ENCODE measurements at regions not wholly inside any gene's neighbourhood (a gene's known extent, or its start where the extent isn't known, plus 50 kb on each side); places are given as distances from the start of the nearest gene placed in this dataset.

DNA sequence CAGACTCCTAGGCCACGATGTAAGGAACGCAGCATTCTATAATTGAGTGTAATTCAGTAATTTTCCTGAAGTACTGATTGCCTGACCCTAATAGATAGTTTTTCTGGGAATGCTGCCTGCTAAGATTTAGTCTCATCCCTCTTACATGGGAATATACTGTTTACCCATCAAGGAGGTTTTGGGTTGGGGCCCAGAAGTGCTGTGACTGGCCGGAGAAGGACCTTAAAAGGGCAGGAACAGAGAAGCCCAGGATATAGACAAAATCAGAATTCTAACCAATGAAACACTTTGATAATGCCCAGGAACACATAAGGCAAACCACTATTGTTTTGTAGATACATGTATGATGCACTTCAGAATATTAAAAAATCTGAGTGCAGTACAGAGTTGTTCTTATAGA is 111.6 kb downstream of the RGS2 start:
- no peak for ATAC-seq
- Mint-ChIP-seq H3K9me3 (no peaks in the 10 kb centered on the region), H3K4me1 (no peaks in the 10 kb centered on the region), H3K36me3 (no peaks in the 10 kb centered on the region), H3K27me3 (no peaks in the 10 kb centered on the region), H3K27ac (no peak overlapping the region), H3K4me3 (no peak overlapping the region)

DNA sequence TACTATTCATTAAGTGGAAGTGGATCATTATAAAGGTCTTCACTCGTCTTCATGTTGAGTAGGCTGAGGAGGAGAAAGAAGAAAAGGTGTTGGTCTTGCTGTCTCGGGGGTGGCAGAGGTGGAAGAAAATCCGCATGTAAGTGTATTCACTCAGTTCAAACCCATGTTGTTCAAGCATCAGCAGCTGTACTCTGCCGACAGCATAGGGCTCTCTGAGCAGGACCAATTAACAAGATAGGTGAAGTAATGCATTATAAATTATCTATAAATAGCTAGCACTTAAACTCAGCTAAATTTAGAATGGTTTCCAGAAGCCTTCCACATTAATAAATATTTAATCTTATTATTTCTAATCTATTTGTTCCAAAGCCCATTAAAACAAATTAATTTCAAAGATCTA is 116.8 kb downstream of the RGS2 start:
- H3K9me3 Mint-ChIP-seq, result no peaks in the 10 kb centered on the region
- no peaks in the 10 kb centered on the region for H3K36me3 Mint-ChIP-seq
- H3K4me3 Mint-ChIP-seq, result no peak overlapping the region
- no peaks in the 10 kb centered on the region for H3K27me3 Mint-ChIP-seq
- no peaks in the 10 kb centered on the region for H3K4me1 Mint-ChIP-seq
- H3K27ac Mint-ChIP-seq, result no peak overlapping the region
- no peak for ATAC-seq

DNA sequence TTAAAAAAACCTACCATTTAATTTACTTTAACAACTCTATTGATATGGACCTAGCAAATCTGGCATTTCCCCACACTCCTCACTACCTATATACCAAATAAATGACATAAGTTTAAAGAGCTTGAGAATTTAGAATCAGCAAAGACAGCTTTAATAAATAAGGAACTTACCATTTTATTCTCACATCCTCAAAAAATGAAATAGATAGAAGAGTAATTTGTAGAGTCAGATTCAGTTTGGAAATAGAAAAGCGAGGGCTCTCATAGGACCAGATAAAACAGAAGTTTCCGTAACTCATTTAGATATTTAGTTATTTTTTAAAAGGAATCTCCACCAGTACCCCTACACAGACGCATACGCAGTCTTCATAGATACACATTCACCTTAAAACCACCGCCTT is 117.9 kb downstream of the RGS2 start:
- H3K4me1 Mint-ChIP-seq, result no peaks in the 10 kb centered on the region

GRCh38 chr1:192927496-192927895 is 118.7 kb downstream of the RGS2 start:
- no peaks in the 10 kb centered on the region for H3K9me3 Mint-ChIP-seq
- no peak for ATAC-seq
- no peaks in the 10 kb centered on the region for H3K36me3 Mint-ChIP-seq
- H3K27ac Mint-ChIP-seq, result no peak overlapping the region
- no peaks in the 10 kb centered on the region for H3K4me1 Mint-ChIP-seq
- no peaks in the 10 kb centered on the region for H3K27me3 Mint-ChIP-seq
- no peak overlapping the region for H3K4me3 Mint-ChIP-seq

More for the DNA sequence above, 117.9 kb downstream of the RGS2 start:
- H3K9me3 Mint-ChIP-seq, result no peaks in the 10 kb centered on the region
- H3K4me3 Mint-ChIP-seq, result no peak overlapping the region
- no peaks in the 10 kb centered on the region for H3K36me3 Mint-ChIP-seq
- H3K27me3 Mint-ChIP-seq, result no peaks in the 10 kb centered on the region
- no peak for ATAC-seq
- no peak overlapping the region for H3K27ac Mint-ChIP-seq

DNA sequence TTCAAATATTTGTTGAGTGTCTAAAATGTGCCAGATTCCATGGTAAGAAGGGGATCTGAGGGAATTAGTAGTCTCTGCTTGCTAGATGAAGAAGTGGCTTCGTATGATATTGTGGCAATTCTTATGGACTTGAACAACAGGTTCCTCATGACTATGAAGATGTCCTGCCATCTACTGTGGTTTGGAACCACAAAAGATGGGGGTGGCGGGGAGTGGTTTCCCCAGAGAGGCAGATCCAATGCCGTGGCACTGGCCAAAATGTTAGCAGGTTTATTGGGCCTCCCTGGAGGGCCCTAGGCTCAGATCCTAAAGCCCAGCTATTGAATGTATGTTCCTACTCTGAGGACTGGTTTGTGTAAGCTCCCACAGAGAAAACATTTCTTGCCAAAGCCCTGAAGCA is 120.8 kb downstream of the RGS2 start:
- H3K9me3 Mint-ChIP-seq, result no peaks in the 10 kb centered on the region
- no peak for ATAC-seq
- no peaks in the 10 kb centered on the region for H3K27me3 Mint-ChIP-seq

DNA sequence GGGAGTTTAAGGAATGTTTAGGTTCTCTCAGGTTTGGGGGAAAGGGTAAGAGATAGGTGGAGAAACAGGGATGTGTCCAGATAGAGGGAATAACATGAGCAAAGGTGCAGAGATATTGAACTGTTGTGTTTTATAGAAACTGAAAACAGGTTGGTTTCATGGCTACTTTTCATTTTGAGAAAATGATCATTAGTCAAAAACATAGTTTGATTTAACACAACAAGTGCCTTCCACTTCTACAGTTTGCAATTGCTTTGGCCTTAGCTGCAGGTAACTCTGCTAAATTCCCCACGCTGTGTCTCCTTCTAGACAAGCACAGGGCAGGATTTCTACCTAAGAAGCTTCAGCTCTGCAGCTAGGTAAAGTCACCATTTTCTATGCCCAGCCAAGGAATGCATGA is 124.9 kb downstream of the RGS2 start:
- Mint-ChIP-seq H3K4me1 (peaks cover 7% of the 10 kb centered on the region), H3K4me3 (no peak overlapping the region), H3K36me3 (no peaks in the 10 kb centered on the region), H3K27me3 (no peaks in the 10 kb centered on the region), H3K27ac (no peak overlapping the region), H3K9me3 (no peaks in the 10 kb centered on the region)
- no peak for ATAC-seq

More for the DNA sequence above, 120.8 kb downstream of the RGS2 start:
- Mint-ChIP-seq H3K36me3 (no peaks in the 10 kb centered on the region), H3K4me3 (no peak overlapping the region), H3K27ac (no peak overlapping the region), H3K4me1 (no peaks in the 10 kb centered on the region)

- Mint-ChIP-seq H3K9me3 (no peaks in the 10 kb centered on the region), H3K4me3 (no peak overlapping the region), H3K27me3 (no peaks in the 10 kb centered on the region), H3K36me3 (no peaks in the 10 kb centered on the region), H3K4me1 (peaks cover 9% of the 10 kb centered on the region), H3K27ac (no peak overlapping the region)
- peak; percentile 77 for ATAC-seq
Observed at GRCh38 chr1:192936313-192937018, 122.7 kb downstream of the UCHL5 start.

DNA sequence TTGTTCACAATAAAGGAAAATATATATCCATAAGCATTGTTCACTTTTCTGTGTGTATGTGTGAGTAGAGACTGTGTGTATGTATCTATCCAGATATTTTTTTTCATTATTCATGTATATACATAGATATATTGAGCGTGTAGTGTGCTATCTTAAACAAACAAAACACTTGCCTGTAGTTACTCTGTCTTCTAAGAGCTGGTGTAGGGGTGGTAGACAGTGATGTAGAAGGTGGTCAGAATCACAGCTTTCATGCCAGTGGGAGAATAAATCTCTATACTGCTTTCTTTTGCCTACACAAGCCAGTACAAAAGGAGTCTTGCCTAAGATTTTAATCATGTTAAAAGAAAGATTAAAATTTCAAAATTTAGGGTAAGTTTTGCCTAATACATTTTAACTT is 122.0 kb downstream of the UCHL5 start:
- no peak overlapping the region for H3K4me3 Mint-ChIP-seq
- peaks cover 16% of the 10 kb centered on the region for H3K4me1 Mint-ChIP-seq
- H3K27ac Mint-ChIP-seq, result no peak overlapping the region
- no peaks in the 10 kb centered on the region for H3K27me3 Mint-ChIP-seq
- no peaks in the 10 kb centered on the region for H3K9me3 Mint-ChIP-seq
- no peaks in the 10 kb centered on the region for H3K36me3 Mint-ChIP-seq
- no peak for ATAC-seq

DNA sequence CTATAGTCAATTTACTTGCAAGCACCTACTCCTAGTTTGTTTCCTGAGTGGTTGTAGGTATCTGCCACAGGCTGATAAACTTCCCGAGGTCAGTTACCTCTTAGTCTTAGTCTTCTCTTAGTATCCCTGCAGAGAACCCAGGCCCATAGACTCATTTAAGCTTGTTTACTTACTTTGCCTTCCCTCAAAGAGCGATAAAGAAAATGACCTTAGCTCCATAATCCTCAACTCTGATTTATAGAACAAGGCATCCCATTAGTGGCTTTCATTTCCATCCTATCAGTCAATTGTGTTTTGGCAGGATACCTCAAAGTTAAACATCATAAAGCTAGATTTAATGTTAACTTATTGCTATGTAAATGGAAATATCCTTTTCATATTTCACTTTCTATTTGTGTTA is 119.7 kb downstream of the UCHL5 start:
- H3K36me3 Mint-ChIP-seq, result no peaks in the 10 kb centered on the region
- peaks cover under 1% of the 10 kb centered on the region for H3K9me3 Mint-ChIP-seq
- H3K4me1 Mint-ChIP-seq, result peaks cover 19% of the 10 kb centered on the region
- ATAC-seq, result no peak
- no peak overlapping the region for H3K4me3 Mint-ChIP-seq
- H3K27me3 Mint-ChIP-seq, result no peaks in the 10 kb centered on the region
- no peak overlapping the region for H3K27ac Mint-ChIP-seq

DNA sequence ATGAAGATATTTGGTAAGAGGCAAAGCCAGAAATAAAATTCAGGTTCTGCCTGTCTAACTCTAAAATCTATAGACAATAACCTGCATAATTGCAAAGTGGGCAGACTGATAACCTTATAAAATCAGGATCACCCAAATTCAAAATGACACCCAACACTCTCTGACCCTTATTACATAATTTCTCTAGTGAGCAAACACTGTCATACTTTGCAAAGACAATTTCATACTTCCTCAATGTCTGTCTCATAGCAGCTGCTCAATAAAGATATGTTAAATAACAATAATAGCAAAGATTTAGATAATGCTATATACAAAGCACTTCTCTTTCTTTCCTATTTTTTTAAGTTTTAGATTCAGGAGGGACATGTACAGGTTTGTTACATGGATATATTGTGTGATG is 118.5 kb downstream of the UCHL5 start:
- Mint-ChIP-seq H3K9me3 (peaks cover 4% of the 10 kb centered on the region), H3K27ac (no peak overlapping the region)

GRCh38 chr1:192941722-192942411 is 117.3 kb downstream of the UCHL5 start:
- peak; percentile 59 for ATAC-seq
- H3K36me3 Mint-ChIP-seq, result no peaks in the 10 kb centered on the region
- H3K27ac Mint-ChIP-seq, result peak overlapping the region; percentile 20
- peaks cover 4% of the 10 kb centered on the region for H3K9me3 Mint-ChIP-seq
- no peaks in the 10 kb centered on the region for H3K27me3 Mint-ChIP-seq
- H3K4me3 Mint-ChIP-seq, result no peak overlapping the region
- H3K4me1 Mint-ChIP-seq, result peaks cover 12% of the 10 kb centered on the region

More for the DNA sequence above, 118.5 kb downstream of the UCHL5 start:
- ATAC-seq, result no peak
- peaks cover 19% of the 10 kb centered on the region for H3K4me1 Mint-ChIP-seq
- no peaks in the 10 kb centered on the region for H3K27me3 Mint-ChIP-seq
- H3K36me3 Mint-ChIP-seq, result no peaks in the 10 kb centered on the region
- H3K4me3 Mint-ChIP-seq, result no peak overlapping the region

DNA sequence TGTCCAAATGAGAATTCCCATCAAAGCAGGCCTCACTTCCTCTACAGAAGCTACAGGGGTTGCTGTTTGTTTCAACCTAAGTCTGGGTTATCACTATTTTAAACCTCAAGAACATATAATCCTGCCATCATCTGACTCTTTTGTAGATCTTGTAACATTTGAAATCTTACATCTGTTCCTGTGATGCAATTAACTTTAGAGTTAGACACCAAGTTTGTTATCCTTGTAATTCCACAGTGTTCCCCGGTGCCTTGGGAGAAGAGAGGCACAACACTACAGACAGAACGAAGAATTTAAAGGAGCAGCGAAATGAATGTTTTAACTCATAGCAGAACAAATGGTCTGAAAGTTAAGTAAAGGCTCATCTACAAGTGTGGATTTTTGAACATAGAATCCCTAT is 116.1 kb downstream of the UCHL5 start:
- no peak overlapping the region for H3K4me3 Mint-ChIP-seq

DNA sequence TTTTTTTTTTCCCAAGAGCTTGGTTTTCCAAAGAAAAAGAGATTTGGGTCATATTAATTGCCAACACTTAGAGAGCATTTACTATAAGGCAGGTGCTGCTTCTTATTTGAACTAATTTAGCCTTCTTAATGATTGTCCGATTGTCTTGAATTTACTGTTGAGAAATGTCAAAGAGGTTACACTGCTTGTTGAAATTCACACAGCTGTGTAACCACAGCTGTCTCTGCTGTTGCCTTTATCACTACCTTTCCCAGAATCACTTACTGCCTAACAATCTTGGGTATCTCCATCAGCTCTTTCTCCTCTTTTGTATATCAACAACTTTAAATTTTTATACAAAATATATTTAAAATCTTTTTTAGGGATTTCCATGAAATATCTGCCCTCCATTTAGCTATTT is 115.6 kb downstream of the UCHL5 start:
- Mint-ChIP-seq H3K4me3 (no peak overlapping the region), H3K27ac (no peak overlapping the region), H3K4me1 (peaks cover 12% of the 10 kb centered on the region), H3K27me3 (no peaks in the 10 kb centered on the region), H3K9me3 (peaks cover 4% of the 10 kb centered on the region), H3K36me3 (no peaks in the 10 kb centered on the region)
- ATAC-seq, result no peak

More for the DNA sequence above, 116.1 kb downstream of the UCHL5 start:
- no peak for ATAC-seq
- H3K27me3 Mint-ChIP-seq, result no peaks in the 10 kb centered on the region
- H3K27ac Mint-ChIP-seq, result no peak overlapping the region
- H3K4me1 Mint-ChIP-seq, result peaks cover 12% of the 10 kb centered on the region
- H3K9me3 Mint-ChIP-seq, result peaks cover 4% of the 10 kb centered on the region
- H3K36me3 Mint-ChIP-seq, result no peaks in the 10 kb centered on the region

- no peak for ATAC-seq
- H3K36me3 Mint-ChIP-seq, result no peaks in the 10 kb centered on the region
- peaks cover 12% of the 10 kb centered on the region for H3K4me1 Mint-ChIP-seq
- no peaks in the 10 kb centered on the region for H3K27me3 Mint-ChIP-seq
- H3K9me3 Mint-ChIP-seq, result peaks cover 4% of the 10 kb centered on the region
- no peak overlapping the region for H3K27ac Mint-ChIP-seq
- H3K4me3 Mint-ChIP-seq, result no peak overlapping the region
Observed at GRCh38 chr1:192945390-192946130, 113.6 kb downstream of the UCHL5 start.

GRCh38 chr1:192949783-192950182 is 109.4 kb downstream of the UCHL5 start:
- Mint-ChIP-seq H3K4me1 (peaks cover 6% of the 10 kb centered on the region), H3K36me3 (peaks cover 7% of the 10 kb centered on the region), H3K27me3 (no peaks in the 10 kb centered on the region), H3K27ac (no peak overlapping the region), H3K4me3 (no peak overlapping the region), H3K9me3 (no peaks in the 10 kb centered on the region)
- no peak for ATAC-seq

Data from stimulated activated memory B cell treated with anti-CD40 and anti-IgM and Interleukin-4, amounts not matched to agents 10 μg/mL and 1 μg/mL and 100 μg/mL, for 72 hours (primary cell).